SW 1271 (cell line): ENCODE measurements at regions not wholly inside any gene's neighbourhood (a gene's known extent, or its start where the extent isn't known, plus 50 kb on each side); places are given as distances from the start of the nearest gene placed in this dataset.
"Not testable (repeated sequence)": the region's sequence is repeated elsewhere in the genome, so short reads cannot be mapped to it uniquely, and the experiment has no call there.

Source experiments
- DNase-seq, 2 experiments: peaks; one replicate each; lab custom pipeline; 2025; lab: John Stamatoyannopoulos, UW

GRCh38 chr16:18263046-18263445 lies 73.5 kb downstream of the NPIPA8 start:
- not testable (repeated sequence) for DNase-seq

GRCh38 chr16:18261848-18262247 lies 74.7 kb downstream of the NPIPA8 start:
- DNase-seq: not testable (repeated sequence)

GRCh38 chr16:18259496-18260176 lies 76.9 kb downstream of the NPIPA8 start:
- not testable (repeated sequence) for DNase-seq

GRCh38 chr16:18252943-18253342 lies 83.6 kb downstream of the NPIPA8 start:
- DNase-seq: not testable (repeated sequence)

- not testable (repeated sequence) for DNase-seq
Observed at GRCh38 chr16:18230505-18230904, 106.0 kb downstream of the NPIPA8 start.

- DNase-seq: not testable (repeated sequence)
Observed at GRCh38 chr16:18222054-18223009, 114.2 kb downstream of the NPIPA8 start.

- DNase-seq: not testable (repeated sequence)
Observed at GRCh38 chr16:18217741-18218140, 118.8 kb downstream of the NPIPA8 start.

GRCh38 chr16:18216814-18217213 lies 119.7 kb downstream of the NPIPA8 start:
- DNase-seq: not testable (repeated sequence)

GRCh38 chr16:18213810-18214209 lies 122.7 kb downstream of the NPIPA8 start:
- not testable (repeated sequence) for DNase-seq

- not testable (repeated sequence) for DNase-seq
Observed at GRCh38 chr16:18211505-18211904, 125.0 kb downstream of the NPIPA8 start.

- not testable (repeated sequence) for DNase-seq
Observed at GRCh38 chr16:18204786-18205185, 131.8 kb downstream of the NPIPA8 start.

- DNase-seq: not testable (repeated sequence)
Observed at GRCh38 chr16:18204309-18204708, 132.2 kb downstream of the NPIPA8 start.

GRCh38 chr16:18201511-18201910 lies 135.0 kb downstream of the NPIPA8 start:
- DNase-seq: not testable (repeated sequence)

- not testable (repeated sequence) for DNase-seq
Observed at GRCh38 chr16:18192389-18192788, 144.1 kb downstream of the NPIPA8 start.

- not testable (repeated sequence) for DNase-seq
Observed at GRCh38 chr16:18190179-18190578, 146.4 kb downstream of the NPIPA8 start.

GRCh38 chr16:18184755-18185154 lies 151.8 kb downstream of the NPIPA8 start:
- not testable (repeated sequence) for DNase-seq

- DNase-seq: not testable (repeated sequence)
Observed at GRCh38 chr16:18181028-18181427, 155.5 kb downstream of the NPIPA8 start.

- not testable (repeated sequence) for DNase-seq
Observed at GRCh38 chr16:18173945-18174497, 162.5 kb downstream of the NPIPA8 start.

- not testable (repeated sequence) for DNase-seq
Observed at GRCh38 chr16:18162293-18162692, 174.2 kb downstream of the NPIPA8 start.

GRCh38 chr16:18161224-18161623 lies 175.3 kb downstream of the NPIPA8 start:
- not testable (repeated sequence) for DNase-seq

GRCh38 chr16:18159185-18159584 lies 177.4 kb downstream of the NPIPA8 start:
- not testable (repeated sequence) for DNase-seq

GRCh38 chr16:18157854-18158253 lies 178.7 kb downstream of the NPIPA8 start:
- not testable (repeated sequence) for DNase-seq
